ENCODE measurements at regions not wholly inside any gene's neighbourhood (a gene's known extent, or its start where the extent isn't known, plus 50 kb on each side); places are given as distances from the start of the nearest gene placed in this dataset.

GRCh38 chr4:188818300-188818699, 679.1 kb downstream of the TRIML1 start:
- Histone ChIP-seq H3K36me3 (ENCODE audit: control insufficient read depth, insufficient read depth, low read length) (no peaks in the 10 kb centered on the region), H3K27ac (ENCODE audit: low read length) (no peak overlapping the region), H3K4me1 (ENCODE audit: control insufficient read depth, insufficient read depth, low read length) (peaks cover 11% of the 10 kb centered on the region), H3K4me3 (ENCODE audit: low read depth in 2 of 2, low read length in 2 of 2) (no peak overlapping the region), H3K9me3 (ENCODE audit: control insufficient read depth, insufficient read depth, low read depth, low read length) (peaks cover 3% of the 10 kb centered on the region; the same call in 1 of the 2 replicates), H3K27me3 (ENCODE audit: control insufficient read depth, insufficient read depth, low read length) (no peaks in the 10 kb centered on the region)
- BruUV-seq (replicated peaks), result no TSS peak
- ChIA-PET POLR2A (no interaction called here), CTCF (no interaction called here)
- DNase-seq (ENCODE audit: low read depth, low spot score), result no peak
- TF ChIP-seq CTCF (IDR thresholded peaks at IDR 0.05) (no peak), SIN3A (IDR thresholded peaks at IDR 0.05; ENCODE audit: borderline replicate concordance, insufficient read depth, low read depth, low read length) (no peak), REST (IDR thresholded peaks at IDR 0.05; ENCODE audit: insufficient read depth in 1 of 2, low read depth in 2 of 2, low read length in 1 of 2) (no peak), POLR2AphosphoS5 (IDR thresholded peaks at IDR 0.05; ENCODE audit: low read depth, low read length) (no peak), TCF7L2 (IDR thresholded peaks at IDR 0.05; ENCODE audit: low read depth, low read length) (no peak)
- in situ Hi-C loops (cut with HindIII; ENCODE audit: low pct_unique_long_range_greater_than_20kb, low sequenced_read_pairs), result no loop called here
- ATAC-seq, result no peak
- intact Hi-C loops (cut with micrococcal nuclease; ENCODE audit: unreplicated experiment), result no loop called here

- BruUV-seq (replicated peaks), result no TSS peak
- CTCF ChIA-PET, result no interaction called here
These were observed 680.0 kb downstream of the TRIML1 start for GRCh38 chr4:188819233-188819632.

More at GRCh38 chr4:188819233-188819632, 680.0 kb downstream of the TRIML1 start:
- no peak for DNase-seq (ENCODE audit: low read depth, low spot score)
- Histone ChIP-seq H3K36me3 (ENCODE audit: control insufficient read depth, insufficient read depth, low read length) (no peaks in the 10 kb centered on the region), H3K4me1 (ENCODE audit: control insufficient read depth, insufficient read depth, low read length) (peaks cover 11% of the 10 kb centered on the region), H3K9me3 (ENCODE audit: control insufficient read depth, insufficient read depth, low read depth, low read length) (no peaks in the 10 kb centered on the region), H3K4me3 (ENCODE audit: low read depth in 2 of 2, low read length in 2 of 2) (no peak overlapping the region), H3K27ac (ENCODE audit: low read length) (no peak overlapping the region), H3K27me3 (ENCODE audit: control insufficient read depth, insufficient read depth, low read length) (no peaks in the 10 kb centered on the region)
- POLR2A ChIA-PET, result no interaction called here
- in situ Hi-C loops (cut with HindIII; ENCODE audit: low pct_unique_long_range_greater_than_20kb, low sequenced_read_pairs), result no loop called here
- ATAC-seq, result no peak
- intact Hi-C loops (cut with micrococcal nuclease; ENCODE audit: unreplicated experiment), result no loop called here
- no peak for TF ChIP-seq REST (IDR thresholded peaks at IDR 0.05; ENCODE audit: insufficient read depth in 1 of 2, low read depth in 2 of 2, low read length in 1 of 2)
